ENCODE measurements at regions not wholly inside any gene's neighbourhood (a gene's known extent, or its start where the extent isn't known, plus 50 kb on each side); places are given as distances from the start of the nearest gene placed in this dataset.
A peak's percentile ranks its signal among the peaks of the same experiment; 100 is the strongest.

DNA sequence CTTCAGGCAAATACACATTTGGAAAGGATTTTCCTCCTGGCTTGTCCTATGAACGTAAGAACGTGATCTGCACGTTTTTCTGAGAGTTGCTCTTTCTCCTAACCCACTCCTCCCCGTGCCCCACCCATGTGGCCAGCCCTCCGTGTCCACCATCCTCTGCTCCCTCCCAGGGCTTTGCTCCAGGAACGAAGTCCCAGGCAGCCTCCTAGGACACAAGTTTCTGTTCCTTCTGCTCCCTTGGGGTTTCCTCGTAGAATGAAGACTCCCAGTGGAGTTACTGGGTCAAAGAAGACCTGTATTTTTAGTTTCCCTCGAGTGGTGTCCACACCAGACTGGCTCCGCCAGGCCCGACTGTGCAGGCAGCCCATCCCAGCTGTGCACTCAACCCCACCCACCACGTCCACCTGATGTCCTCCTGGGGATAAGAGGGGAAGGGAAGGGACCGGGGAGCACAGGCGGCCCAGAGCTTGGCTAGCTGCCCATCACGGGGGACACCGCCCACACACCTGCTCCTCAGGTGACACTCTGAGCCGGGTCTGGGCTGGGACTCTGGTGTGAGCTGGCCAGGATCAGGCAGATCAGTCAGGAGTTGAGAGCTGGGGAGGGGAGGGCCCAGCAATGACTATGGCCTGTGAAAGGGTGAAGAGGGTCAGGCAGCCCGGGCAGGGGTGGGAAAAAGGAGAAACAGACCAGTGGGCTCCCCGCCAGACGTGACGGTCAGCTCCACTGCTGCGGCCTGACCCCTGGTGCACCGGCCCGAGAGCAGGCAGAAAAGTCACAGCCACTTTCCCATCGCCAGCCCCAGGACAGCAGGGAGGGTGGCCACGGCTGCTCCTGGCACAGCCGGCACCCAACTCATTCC, 54.3 kb upstream of the PPP2R2D start:
- Histone ChIP-seq H3K4me1 (ENCODE audit: low read depth) (no peaks in the 10 kb centered on the region), H3K9me3 (no peaks in the 10 kb centered on the region), H3K36me3 (ENCODE audit: low read depth) (no peaks in the 10 kb centered on the region), H3K4me3 (no peak overlapping the region)
- TF ChIP-seq, protein P1, sequence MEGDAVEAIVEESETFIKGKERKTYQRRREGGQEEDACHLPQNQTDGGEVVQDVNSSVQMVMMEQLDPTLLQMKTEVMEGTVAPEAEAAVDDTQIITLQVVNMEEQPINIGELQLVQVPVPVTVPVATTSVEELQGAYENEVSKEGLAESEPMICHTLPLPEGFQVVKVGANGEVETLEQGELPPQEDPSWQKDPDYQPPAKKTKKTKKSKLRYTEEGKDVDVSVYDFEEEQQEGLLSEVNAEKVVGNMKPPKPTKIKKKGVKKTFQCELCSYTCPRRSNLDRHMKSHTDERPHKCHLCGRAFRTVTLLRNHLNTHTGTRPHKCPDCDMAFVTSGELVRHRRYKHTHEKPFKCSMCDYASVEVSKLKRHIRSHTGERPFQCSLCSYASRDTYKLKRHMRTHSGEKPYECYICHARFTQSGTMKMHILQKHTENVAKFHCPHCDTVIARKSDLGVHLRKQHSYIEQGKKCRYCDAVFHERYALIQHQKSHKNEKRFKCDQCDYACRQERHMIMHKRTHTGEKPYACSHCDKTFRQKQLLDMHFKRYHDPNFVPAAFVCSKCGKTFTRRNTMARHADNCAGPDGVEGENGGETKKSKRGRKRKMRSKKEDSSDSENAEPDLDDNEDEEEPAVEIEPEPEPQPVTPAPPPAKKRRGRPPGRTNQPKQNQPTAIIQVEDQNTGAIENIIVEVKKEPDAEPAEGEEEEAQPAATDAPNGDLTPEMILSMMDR (IDR thresholded peaks at IDR 0.05), result no peak
- intact Hi-C loops (cut with DNase I, micrococcal nuclease), result no loop called here
- DNase-seq, result no peak
- peak; percentile 43 for ATAC-seq

DNA sequence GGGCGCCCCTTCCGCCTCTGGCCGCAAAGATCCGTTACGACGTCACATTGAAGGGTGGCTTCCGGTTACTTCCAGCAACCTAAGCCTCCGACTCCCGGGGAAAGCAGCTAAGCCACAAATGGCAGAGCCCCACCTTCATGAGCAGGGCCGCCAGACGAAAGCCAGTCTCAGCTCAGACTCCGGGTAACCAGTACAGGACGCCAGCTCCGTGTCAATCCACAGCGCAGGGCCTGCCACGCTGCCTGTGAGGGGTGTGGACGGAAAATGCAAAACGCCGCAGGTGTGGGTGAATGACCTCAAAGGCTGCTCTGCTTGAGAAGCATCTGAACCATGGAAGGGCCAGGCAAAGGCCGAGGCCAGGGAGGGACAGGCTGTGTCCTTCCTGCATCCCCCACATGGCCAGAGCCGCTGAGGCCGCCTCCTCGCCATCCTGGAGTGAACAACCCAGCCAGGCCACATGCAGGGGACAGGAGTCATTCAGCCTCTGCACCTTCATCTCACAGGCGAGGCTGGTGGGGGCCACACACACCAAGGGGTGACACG, 53.5 kb upstream of the PPP2R2D start:
- Histone ChIP-seq H3K4me1 (ENCODE audit: low read depth) (no peaks in the 10 kb centered on the region), H3K9me3 (no peaks in the 10 kb centered on the region), H3K36me3 (ENCODE audit: low read depth) (no peaks in the 10 kb centered on the region), H3K4me3 (no peak overlapping the region)
- DNase-seq (no peak), ATAC-seq (no peak)
- TF ChIP-seq, protein P1 (IDR thresholded peaks at IDR 0.05), result no peak
- intact Hi-C loops (cut with DNase I, micrococcal nuclease), result no loop called here

DNA sequence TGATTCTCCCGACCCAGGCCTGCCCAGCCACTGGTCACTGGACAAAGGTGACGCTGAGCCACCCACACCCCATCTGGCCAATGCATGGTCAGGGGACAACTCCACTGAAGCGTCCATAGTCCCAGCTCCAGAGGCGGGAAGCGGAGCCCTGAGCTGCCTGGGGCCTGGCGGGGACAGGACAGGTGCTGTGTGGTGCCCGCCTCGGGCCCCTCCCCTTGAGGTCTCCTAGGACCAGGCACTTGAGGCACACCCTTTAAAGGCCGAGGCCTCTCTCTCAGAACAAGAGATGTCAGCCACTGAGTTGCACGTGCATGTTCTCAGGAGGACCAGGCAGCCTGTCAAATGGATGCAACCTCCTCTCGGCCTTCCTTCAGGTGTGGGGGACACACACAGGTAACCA, 52.5 kb upstream of the PPP2R2D start:
- DNase-seq, result no peak
- intact Hi-C loops (cut with DNase I, micrococcal nuclease), result no loop called here
- Histone ChIP-seq H3K4me3 (no peak overlapping the region), H3K9me3 (no peaks in the 10 kb centered on the region), H3K4me1 (ENCODE audit: low read depth) (no peaks in the 10 kb centered on the region), H3K36me3 (ENCODE audit: low read depth) (no peaks in the 10 kb centered on the region)
- TF ChIP-seq, protein P1 (IDR thresholded peaks at IDR 0.05), result no peak
- ATAC-seq, result no peak

DNA sequence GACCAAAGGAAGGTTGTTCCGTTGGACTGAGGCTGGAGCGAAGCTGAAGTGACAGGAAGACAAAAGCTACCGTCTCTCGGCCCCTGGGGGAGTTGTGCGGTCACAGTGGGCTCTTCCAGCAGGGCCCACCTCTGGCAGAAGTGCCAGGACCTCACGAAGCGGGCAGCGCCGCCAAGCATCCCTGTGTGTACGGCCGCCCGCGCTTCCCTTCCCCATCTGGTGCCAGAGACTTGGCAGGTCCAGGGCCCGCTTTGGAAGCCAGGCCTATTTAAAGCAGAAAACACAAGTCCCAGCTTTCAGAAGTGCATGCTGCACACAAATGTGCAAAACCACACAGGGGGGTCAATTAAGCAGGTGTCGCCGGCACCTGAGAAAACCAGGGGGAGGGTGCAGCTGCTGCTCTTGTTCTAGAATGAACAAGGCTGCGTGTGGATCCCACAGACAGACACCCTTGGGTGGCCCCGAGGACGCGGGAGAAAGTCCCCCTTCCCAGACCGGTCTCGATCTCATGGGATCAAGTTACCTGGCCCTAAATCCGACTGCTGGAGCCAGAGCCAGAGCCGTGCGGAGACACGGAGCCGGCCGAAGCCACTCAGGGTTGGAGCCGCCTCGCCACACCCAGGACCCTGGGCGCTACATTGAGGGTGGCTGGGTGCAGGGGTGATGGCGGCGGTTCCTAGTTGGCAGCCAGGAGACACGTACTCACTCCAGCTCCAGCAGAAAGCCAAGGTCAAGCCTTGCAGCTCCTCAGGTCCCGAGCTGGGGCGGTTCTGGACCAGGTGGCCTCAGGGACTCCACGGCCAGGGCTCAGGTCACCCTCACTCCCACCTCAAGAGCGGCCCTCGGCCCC, 51.8 kb upstream of the PPP2R2D start:
- H3K9me3 ChIP-seq, result no peaks in the 10 kb centered on the region
- TF ChIP-seq, protein P1 (IDR thresholded peaks at IDR 0.05), result no peak
- intact Hi-C loops (cut with DNase I, micrococcal nuclease), result no loop called here
- no peaks in the 10 kb centered on the region for H3K36me3 ChIP-seq (ENCODE audit: low read depth)
- DNase-seq (no peak), ATAC-seq (no peak)
- H3K4me3 ChIP-seq, result no peak overlapping the region
- H3K4me1 ChIP-seq (ENCODE audit: low read depth), result no peaks in the 10 kb centered on the region

DNA sequence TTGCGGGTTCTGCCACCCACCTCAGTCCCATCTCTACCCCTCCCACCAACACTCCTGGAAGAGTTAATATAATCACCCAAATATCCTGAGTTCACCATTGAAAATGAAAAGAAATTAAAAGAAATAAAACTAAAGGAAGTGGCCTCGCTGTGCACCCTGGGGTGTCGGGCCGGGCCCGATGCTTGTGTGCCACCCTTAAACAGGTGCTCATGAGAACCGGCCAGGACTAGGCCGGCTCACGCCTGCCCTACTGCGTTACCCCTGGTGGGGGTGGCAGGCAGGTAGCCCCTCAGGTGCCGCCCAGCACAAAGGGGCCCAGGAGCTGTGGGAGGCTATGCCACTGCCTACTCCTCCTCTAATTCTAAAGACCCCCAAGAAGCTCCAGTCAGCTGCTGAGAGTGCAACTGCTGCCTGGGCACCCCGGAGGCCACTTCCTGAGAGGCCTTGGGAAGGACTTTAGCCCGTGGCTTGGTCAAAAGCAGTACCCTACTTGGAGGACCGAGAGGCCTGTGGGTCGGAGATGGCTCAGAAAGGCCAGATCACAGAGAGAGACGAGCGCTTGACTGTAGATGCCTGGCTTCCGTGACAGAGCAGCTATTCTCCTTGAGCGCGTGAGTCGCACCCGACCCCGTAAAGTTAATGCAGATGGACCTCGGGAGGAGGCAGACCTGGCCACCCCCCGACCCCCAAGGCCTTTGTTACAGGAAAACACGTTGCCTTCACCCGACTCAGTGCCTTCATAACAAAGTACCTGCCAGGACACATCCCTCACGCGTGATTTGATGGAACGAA, 51.0 kb upstream of the PPP2R2D start:
- no peaks in the 10 kb centered on the region for H3K4me1 ChIP-seq (ENCODE audit: low read depth)
- no peaks in the 10 kb centered on the region for H3K36me3 ChIP-seq (ENCODE audit: low read depth)
- DNase-seq (no peak), ATAC-seq (no peak)
- TF ChIP-seq, protein P1 (IDR thresholded peaks at IDR 0.05), result no peak
- H3K4me3 ChIP-seq, result no peak overlapping the region
- intact Hi-C loops (cut with DNase I, micrococcal nuclease), result no loop called here
- H3K9me3 ChIP-seq, result no peaks in the 10 kb centered on the region

All from mucosa of descending colon (tissue), 3 donors.